Right lobe of liver (tissue), 6 donors: ENCODE measurements at regions not wholly inside any gene's neighbourhood (a gene's known extent, or its start where the extent isn't known, plus 50 kb on each side); places are given as distances from the start of the nearest gene placed in this dataset.

ENCODE experiments used
- ATAC-seq, 4 donors: fragments of 200-7000 bp; cut with Tn5 transposase; one replicate each; pipeline ENCODE4 v1.9.1; 2020; ENCODE audit warnings: mild to moderate bottlenecking in 4 of 4, moderate library complexity in 4 of 4
- DNase-seq, 3 donors: peaks; one replicate each; pipeline ENCODE4 v3.0.0-alpha.2; 2020
- H3K27ac ChIP-seq, 3 donors: fragments of 200-600 bp; one replicate each; pipeline ENCODE4 v1.8.0; 2022
- H3K27me3 ChIP-seq, 2 donors: fragments of 200-600 bp; one replicate each; pipeline ENCODE4 v1.8.0; 2022
- H3K36me3 ChIP-seq, 4 donors: fragments of 200-600 bp; sonication (generic) in 1 of 4; one replicate each; pipeline versions ENCODE4 v1.5.1 to v1.8.0; 2017 to 2022; ENCODE audit warnings: control low read depth in 1 of 4
- H3K4me1 ChIP-seq, 4 donors: fragments of 200-600 bp; sonication (generic) in 1 of 4; one replicate each; pipeline versions ENCODE4 v1.5.1 to v1.8.0; 2017 to 2022; ENCODE audit warnings: control low read depth in 1 of 4
- H3K4me3 ChIP-seq, 3 donors: fragments of 200-600 bp; one replicate each; pipeline ENCODE4 v1.8.0; 2022
- H3K9me3 ChIP-seq, 4 donors: fragments of 200-600 bp; sonication (generic) in 1 of 4; one replicate each; pipeline versions ENCODE4 v1.5.1 to v1.8.0; 2017 to 2022; ENCODE audit warnings: control low read depth in 1 of 4
- CTCF ChIP-seq, 4 donors: fragments of 200-600 bp in 3 of 4; fragments of 450-650 bp in 1 of 4; IDR thresholded peaks; one replicate each; pipeline versions ENCODE4 v1.5.1 to v1.8.0; 2016 to 2022; ENCODE audit warnings: antibody characterized with exemption in 4 of 4, mild to moderate bottlenecking in 2 of 4
- POLR2A ChIP-seq: fragments of 450-650 bp; IDR thresholded peaks from one replicate; pipeline ENCODE4 v1.6.1; 2017; ENCODE audit warnings: antibody characterized with exemption, mild to moderate bottlenecking
- WGBS: methylation state at CpG from one replicate; pipeline ENCODE4 v1.1.6; 2018; ENCODE audit warnings: low coverage, low lambda C conversion rate; ENCODE audit not compliant: insufficient coverage; ENCODE audit errors: missing lambda C conversion rate; 5-methylcytosine and 5-hydroxymethylcytosine counted together
- intact Hi-C, 2 donors: fragments of 100-400 bp; cut with DNase I; formaldehyde crosslinking; loops; one replicate each; pipeline versions ENCODE4 v1.11.2 to v1.14.1; 2022
- donor health status: DM: no; HTN: yes; CAD: no.
- donor health status: DM: no; HTN: no; CAD: no.
- donor health status: DM: no; HTN: no; CAD: no.
- donor health status: DM: no; HTN: yes; CAD: no.
- donor health status: DM: no; HTN: yes; CAD: no.

DNA sequence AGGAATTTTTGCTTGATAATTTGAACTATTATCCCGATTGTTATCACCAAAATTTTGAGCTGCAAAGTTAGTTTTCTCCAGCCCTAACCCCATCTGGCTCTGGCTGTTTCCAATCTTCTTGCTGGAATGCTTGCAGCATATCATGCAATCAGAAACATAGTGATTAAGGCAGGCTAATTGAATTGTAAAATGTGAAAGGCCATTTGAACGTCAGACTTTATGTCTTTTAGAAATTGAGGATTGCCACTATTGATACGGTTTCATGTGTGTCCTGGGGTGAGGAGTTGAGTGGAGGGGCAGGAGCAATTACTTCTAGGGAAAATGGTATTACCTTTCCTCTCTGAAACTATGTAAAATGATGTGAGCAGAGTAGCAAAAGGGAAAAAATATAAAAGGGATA lies 1674.5 kb upstream of the LRRTM1 start:
- TF ChIP-seq POLR2A (no peak), CTCF (IDR thresholded peaks at IDR 0.05) (no peak)
- H3K9me3 ChIP-seq, result no peaks in the 10 kb centered on the region
- H3K4me3 ChIP-seq, result no peak overlapping the region
- H3K27me3 ChIP-seq, result no peaks in the 10 kb centered on the region
- ATAC-seq (no peak), DNase-seq (no peak)
- WGBS, result 41% methylated on average over 3 of the region's 3 CpGs
- intact Hi-C loops, result no loop called here
- H3K36me3 ChIP-seq, result no peaks in the 10 kb centered on the region
- no peaks in the 10 kb centered on the region for H3K4me1 ChIP-seq
- H3K27ac ChIP-seq, result no peak overlapping the region

- Histone ChIP-seq H3K27ac (no peak overlapping the region), H3K9me3 (no peaks in the 10 kb centered on the region), H3K4me3 (no peak overlapping the region), H3K36me3 (no peaks in the 10 kb centered on the region), H3K27me3 (no peaks in the 10 kb centered on the region), H3K4me1 (no peaks in the 10 kb centered on the region)
- 42% methylated on average over 1 of the region's 1 CpG for WGBS
- ATAC-seq (no peak), DNase-seq (no peak)
- intact Hi-C loops, result no loop called here
- TF ChIP-seq CTCF (IDR thresholded peaks at IDR 0.05) (no peak), POLR2A (no peak)
Observed at GRCh38 chr2:81976998-81977397, 1672.4 kb upstream of the LRRTM1 start.

DNA sequence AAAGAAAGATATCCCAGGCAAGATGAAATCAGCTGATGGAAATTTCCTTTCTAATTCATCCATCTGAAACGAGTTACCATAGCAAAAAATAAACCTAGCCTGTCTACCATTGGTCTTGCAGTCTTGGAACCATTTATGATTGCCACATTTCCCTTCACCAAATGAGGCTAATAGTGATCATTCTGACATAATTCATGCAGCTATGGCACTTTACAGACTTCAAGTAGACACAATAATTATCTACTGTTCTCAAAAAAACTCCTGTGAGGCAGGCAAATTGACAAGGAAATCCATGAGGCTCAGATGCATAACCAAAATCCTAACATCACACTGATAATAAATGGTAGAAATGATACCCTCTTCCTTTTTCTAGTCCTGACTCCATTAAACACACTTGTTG lies 1669.7 kb upstream of the LRRTM1 start:
- no peaks in the 10 kb centered on the region for H3K27me3 ChIP-seq
- no peak for TF ChIP-seq POLR2A
- TF ChIP-seq CTCF (IDR thresholded peaks at IDR 0.05), result no peak
- WGBS, result 0% methylated on average over 1 of the region's 1 CpG

DNA sequence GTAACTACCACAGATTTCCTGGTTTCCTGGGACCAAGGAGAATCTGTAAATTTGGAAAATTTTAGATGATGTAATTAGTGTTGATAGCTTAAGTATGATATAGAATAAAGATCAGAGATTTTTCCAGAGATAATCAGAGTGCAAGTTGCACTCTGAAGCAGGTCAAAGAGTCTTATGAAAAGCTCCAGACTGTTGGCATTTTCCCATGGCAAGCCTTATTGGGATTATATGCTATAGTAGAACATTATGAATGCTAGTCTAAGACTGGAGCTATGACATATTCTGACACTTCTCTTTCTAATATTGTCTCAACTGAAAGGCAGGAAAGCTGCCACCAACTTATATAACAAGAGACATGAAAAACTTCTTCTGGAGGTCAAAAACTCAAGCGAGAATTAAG lies 1638.3 kb upstream of the LRRTM1 start:
- intact Hi-C loops, result no loop called here
- H3K9me3 ChIP-seq, result no peaks in the 10 kb centered on the region
- no peaks in the 10 kb centered on the region for H3K36me3 ChIP-seq
- 28% methylated on average over 1 of the region's 1 CpG for WGBS
- H3K4me1 ChIP-seq, result no peaks in the 10 kb centered on the region
- no peak for TF ChIP-seq CTCF (IDR thresholded peaks at IDR 0.05)
- TF ChIP-seq POLR2A, result no peak
- no peak for DNase-seq
- H3K27me3 ChIP-seq, result no peaks in the 10 kb centered on the region
- no peak for ATAC-seq
- H3K4me3 ChIP-seq, result no peak overlapping the region
- no peak overlapping the region for H3K27ac ChIP-seq

More for the DNA sequence above, 1669.7 kb upstream of the LRRTM1 start:
- no peaks in the 10 kb centered on the region for H3K9me3 ChIP-seq
- no peak for ATAC-seq
- intact Hi-C loops, result no loop called here
- H3K27ac ChIP-seq, result no peak overlapping the region
- no peak overlapping the region for H3K4me3 ChIP-seq
- DNase-seq, result no peak
- H3K36me3 ChIP-seq, result no peaks in the 10 kb centered on the region
- H3K4me1 ChIP-seq, result no peaks in the 10 kb centered on the region

DNA sequence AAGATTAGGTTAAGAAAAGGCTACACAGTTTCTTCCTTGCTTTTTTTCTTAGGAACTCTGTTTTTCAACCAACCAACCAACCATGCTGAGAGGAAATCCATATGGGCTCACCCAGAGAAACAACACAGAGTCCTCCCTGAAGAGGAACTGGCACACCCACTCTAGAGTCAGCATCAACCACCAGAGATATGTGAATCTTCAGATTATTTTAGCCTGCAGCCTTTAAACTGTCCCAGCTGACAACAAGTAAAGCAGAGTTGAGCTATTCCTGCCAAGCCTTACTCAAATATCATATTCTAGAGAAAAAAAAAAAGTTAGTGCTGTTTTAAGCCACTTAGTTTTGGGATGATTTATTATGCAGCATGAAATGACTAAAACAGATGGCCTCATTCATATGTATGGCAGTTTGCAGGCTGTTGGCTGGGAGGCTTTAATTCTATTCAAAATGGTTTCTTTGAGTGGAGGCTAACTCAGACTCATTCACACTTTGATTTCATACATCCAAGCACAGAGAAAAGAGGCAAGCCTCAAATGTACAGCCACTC lies 1637.7 kb upstream of the LRRTM1 start:
- Histone ChIP-seq H3K36me3 (no peaks in the 10 kb centered on the region), H3K4me1 (no peaks in the 10 kb centered on the region), H3K4me3 (no peak overlapping the region), H3K27ac (no peak overlapping the region), H3K9me3 (no peaks in the 10 kb centered on the region), H3K27me3 (no peaks in the 10 kb centered on the region)
- TF ChIP-seq CTCF (IDR thresholded peaks at IDR 0.05) (no peak), POLR2A (no peak)
- intact Hi-C loops, result no loop called here
- ATAC-seq (no peak), DNase-seq (no peak)
